Naive thymus-derived CD4-positive, alpha-beta T cell (primary cell): ENCODE measurements at regions not wholly inside any gene's neighbourhood (a gene's known extent, or its start where the extent isn't known, plus 50 kb on each side); places are given as distances from the start of the nearest gene placed in this dataset.

Experiments
- ATAC-seq: fragments of 150-1000 bp; cut with Tn5 transposase; 2 replicates; pipeline ENCODE4 v1.10.0; 2021; ENCODE audit warnings: mild to moderate bottlenecking, moderate library complexity
- CTCF ChIA-PET: fragments of 350-600 bp; sonication (Branson Sonifier 250); formaldehyde crosslinking; loops from one replicate; lab custom pipeline; 2021; ENCODE audit warnings: antibody characterized with exemption; lab: Charles Lee
- POLR2A ChIA-PET: fragments of 350-600 bp; sonication (Branson Sonifier 250); formaldehyde crosslinking; loops from one replicate; lab custom pipeline; 2021; ENCODE audit warnings: antibody characterized with exemption, inconsistent platforms; lab: Charles Lee
- DNase-seq, 9 donors: peaks; one replicate each; pipeline versions ENCODE4 v3.0.0 to v3.0.0-alpha.2; 2020 to 2022; ENCODE audit warnings: mixed read lengths in 1 of 9
- H3K27ac ChIP-seq: one replicate; pipeline ENCODE4 v1.7.0; 2013; ENCODE audit warnings: mild to moderate bottlenecking, low read depth, low read length, moderate library complexity
- H3K27me3 ChIP-seq, 2 donors: one replicate each; pipeline ENCODE4 v1.7.0; 2013; ENCODE audit warnings: low read length in 2 of 2, mild to moderate bottlenecking in 2 of 2, moderate library complexity in 2 of 2; ENCODE audit not compliant: control insufficient read depth in 2 of 2, insufficient read depth in 2 of 2
- H3K36me3 ChIP-seq, 3 experiments: 1 replicate in 2 of 3; 2 replicates in 1 of 3; pipeline ENCODE4 v1.7.0; 2013; ENCODE audit warnings: low read length in 3 of 3, mild to moderate bottlenecking in 3 of 3, moderate library complexity in 1 of 3; ENCODE audit not compliant: insufficient read depth in 3 of 3, control insufficient read depth in 2 of 3
- H3K4me1 ChIP-seq, 2 donors: one replicate each; pipeline ENCODE4 v1.7.0; 2013; ENCODE audit warnings: low read length in 2 of 2, mild to moderate bottlenecking in 2 of 2, moderate library complexity in 1 of 2; ENCODE audit not compliant: control insufficient read depth in 2 of 2, insufficient read depth in 2 of 2
- H3K4me3 ChIP-seq: 2 replicates; pipeline ENCODE4 v1.7.0; 2013; ENCODE audit warnings: mild to moderate bottlenecking, low read length
- H3K9me3 ChIP-seq, 3 experiments: 1 replicate in 2 of 3; 2 replicates in 1 of 3; pipeline ENCODE4 v1.7.0; 2013; ENCODE audit warnings: low read length in 3 of 3; ENCODE audit not compliant: control insufficient read depth in 2 of 3
- H3K27ac Mint-ChIP-seq, 9 donors: one replicate each; pipeline ENCODE4 v1.8.0; 2020 to 2022; ENCODE audit warnings: mixed read lengths in 9 of 9, mild to moderate bottlenecking in 8 of 9, moderate library complexity in 5 of 9, inconsistent platforms in 2 of 9
- H3K27me3 Mint-ChIP-seq, 5 donors: one replicate each; pipeline ENCODE4 v1.8.0; 2021 to 2022; ENCODE audit warnings: mixed read lengths in 5 of 5, mild to moderate bottlenecking in 1 of 5
- H3K36me3 Mint-ChIP-seq, 5 donors: one replicate each; pipeline ENCODE4 v1.8.0; 2020 to 2022; ENCODE audit warnings: mixed read lengths in 5 of 5, mild to moderate bottlenecking in 3 of 5, inconsistent platforms in 1 of 5
- H3K4me1 Mint-ChIP-seq, 7 donors: one replicate each; pipeline ENCODE4 v1.8.0; 2020 to 2022; ENCODE audit warnings: mixed read lengths in 7 of 7, mild to moderate bottlenecking in 3 of 7, inconsistent platforms in 1 of 7
- H3K4me3 Mint-ChIP-seq, 10 donors: one replicate each; pipeline ENCODE4 v1.8.0; 2020 to 2022; ENCODE audit warnings: mild to moderate bottlenecking in 10 of 10, mixed read lengths in 10 of 10, moderate library complexity in 6 of 10, inconsistent platforms in 2 of 10
- H3K9me3 Mint-ChIP-seq, 11 donors: one replicate each; pipeline ENCODE4 v1.8.0; 2020 to 2022; ENCODE audit warnings: mixed read lengths in 11 of 11, mild to moderate bottlenecking in 4 of 11, inconsistent platforms in 1 of 11, moderate library complexity in 1 of 11
- intact Hi-C, 2 donors: fragments of 100-400 bp; cut with micrococcal nuclease; formaldehyde crosslinking; loops; one replicate each; pipeline ENCODE4 v1.15.1; 2023

GRCh38 chr18:67717800-67718199 lies 201.3 kb upstream of the DSEL start:
- Mint-ChIP-seq H3K27me3 (no peaks in the 10 kb centered on the region), H3K36me3 (no peaks in the 10 kb centered on the region), H3K4me1 (no peaks in the 10 kb centered on the region), H3K9me3 (peaks cover 0 to 6% (median 0%) of the 10 kb centered on the region in 11 donors), H3K4me3 (no peak overlapping the region), H3K27ac (no peak overlapping the region)
- ChIA-PET POLR2A (no interaction called here), CTCF (no interaction called here)
- H3K4me1 ChIP-seq, result no peaks in the 10 kb centered on the region
- ATAC-seq (no peak), DNase-seq (no peak)
- H3K4me3 ChIP-seq, result no peak overlapping the region
- H3K27ac ChIP-seq, result no peak overlapping the region
- no peaks in the 10 kb centered on the region for H3K36me3 ChIP-seq
- no peaks in the 10 kb centered on the region for H3K27me3 ChIP-seq
- intact Hi-C loops, result no loop called here
- no peaks in the 10 kb centered on the region for H3K9me3 ChIP-seq

GRCh38 chr18:67715567-67715966 lies 199.0 kb upstream of the DSEL start:
- Histone ChIP-seq H3K4me1 (no peaks in the 10 kb centered on the region), H3K9me3 (no peaks in the 10 kb centered on the region), H3K36me3 (no peaks in the 10 kb centered on the region), H3K27me3 (no peaks in the 10 kb centered on the region), H3K4me3 (no peak overlapping the region), H3K27ac (no peak overlapping the region)
- ATAC-seq (no peak), DNase-seq (no peak)
- H3K4me3 Mint-ChIP-seq, result no peak overlapping the region
- no peaks in the 10 kb centered on the region for H3K27me3 Mint-ChIP-seq
- no peaks in the 10 kb centered on the region for H3K36me3 Mint-ChIP-seq
- H3K27ac Mint-ChIP-seq, result no peak overlapping the region
- CTCF ChIA-PET, result no interaction called here
- H3K4me1 Mint-ChIP-seq, result no peaks in the 10 kb centered on the region
- POLR2A ChIA-PET, result no interaction called here
- intact Hi-C loops, result no loop called here
- no peaks in the 10 kb centered on the region for H3K9me3 Mint-ChIP-seq

GRCh38 chr18:67710639-67711038 lies 194.1 kb upstream of the DSEL start:
- Histone ChIP-seq H3K4me1 (no peaks in the 10 kb centered on the region), H3K9me3 (no peaks in the 10 kb centered on the region), H3K27me3 (no peaks in the 10 kb centered on the region), H3K36me3 (no peaks in the 10 kb centered on the region), H3K27ac (no peak overlapping the region), H3K4me3 (no peak overlapping the region)
- peaks cover 0 to 2% (median 0%) of the 10 kb centered on the region in 11 donors for H3K9me3 Mint-ChIP-seq
- POLR2A ChIA-PET, result no interaction called here
- DNase-seq (no peak), ATAC-seq (no peak)
- H3K4me1 Mint-ChIP-seq, result no peaks in the 10 kb centered on the region
- CTCF ChIA-PET, result no interaction called here
- H3K36me3 Mint-ChIP-seq, result no peaks in the 10 kb centered on the region
- H3K4me3 Mint-ChIP-seq, result no peak overlapping the region
- no peak overlapping the region for H3K27ac Mint-ChIP-seq
- intact Hi-C loops, result no loop called here
- H3K27me3 Mint-ChIP-seq, result peaks cover 0 to 6% (median 0%) of the 10 kb centered on the region in 5 donors

GRCh38 chr18:67705748-67706147 lies 189.2 kb upstream of the DSEL start:
- intact Hi-C loops, result no loop called here
- Mint-ChIP-seq H3K27me3 (peaks cover 0 to 6% (median 0%) of the 10 kb centered on the region in 5 donors), H3K9me3 (peaks cover 0 to 6% (median 0%) of the 10 kb centered on the region in 11 donors)

GRCh38 chr18:67695684-67696083 lies 179.2 kb upstream of the DSEL start:
- Mint-ChIP-seq H3K4me1 (no peaks in the 10 kb centered on the region), H3K4me3 (no peak overlapping the region), H3K9me3 (peaks cover 0 to 6% (median under 1%) of the 10 kb centered on the region in 11 donors), H3K36me3 (peaks cover 0 to 5% (median 0%) of the 10 kb centered on the region in 5 donors), H3K27ac (no peak overlapping the region), H3K27me3 (peaks cover 0 to 18% (median 0%) of the 10 kb centered on the region in 5 donors)
- ChIA-PET CTCF (no interaction called here), POLR2A (no interaction called here)
- DNase-seq (no peak), ATAC-seq (no peak)
- H3K27me3 ChIP-seq, result no peaks in the 10 kb centered on the region
- H3K27ac ChIP-seq, result no peak overlapping the region
- no peaks in the 10 kb centered on the region for H3K4me1 ChIP-seq
- no peaks in the 10 kb centered on the region for H3K9me3 ChIP-seq
- no peak overlapping the region for H3K4me3 ChIP-seq
- intact Hi-C loops, result no loop called here
- H3K36me3 ChIP-seq, result no peaks in the 10 kb centered on the region

More at GRCh38 chr18:67705748-67706147, 189.2 kb upstream of the DSEL start:
- no peak overlapping the region for H3K27ac Mint-ChIP-seq
- no peaks in the 10 kb centered on the region for H3K9me3 ChIP-seq
- no peak for DNase-seq
- ChIA-PET POLR2A (no interaction called here), CTCF (no interaction called here)
- H3K36me3 Mint-ChIP-seq, result no peaks in the 10 kb centered on the region
- H3K36me3 ChIP-seq, result no peaks in the 10 kb centered on the region
- H3K4me3 ChIP-seq, result no peak overlapping the region
- no peak for ATAC-seq
- H3K4me1 ChIP-seq, result no peaks in the 10 kb centered on the region
- no peaks in the 10 kb centered on the region for H3K27me3 ChIP-seq
- no peak overlapping the region for H3K4me3 Mint-ChIP-seq
- H3K27ac ChIP-seq, result no peak overlapping the region
- no peaks in the 10 kb centered on the region for H3K4me1 Mint-ChIP-seq

- Mint-ChIP-seq H3K36me3 (peaks cover 0 to 5% (median 0%) of the 10 kb centered on the region in 5 donors), H3K27me3 (peaks cover 0 to 18% (median 0%) of the 10 kb centered on the region in 5 donors), H3K4me1 (no peaks in the 10 kb centered on the region), H3K4me3 (no peak overlapping the region), H3K9me3 (peaks cover 0 to 6% (median 0%) of the 10 kb centered on the region in 11 donors), H3K27ac (no peak overlapping the region)
- ChIA-PET POLR2A (no interaction called here), CTCF (no interaction called here)
- Histone ChIP-seq H3K27ac (no peak overlapping the region), H3K27me3 (no peaks in the 10 kb centered on the region), H3K4me3 (no peak overlapping the region), H3K36me3 (no peaks in the 10 kb centered on the region), H3K9me3 (no peaks in the 10 kb centered on the region), H3K4me1 (no peaks in the 10 kb centered on the region)
- DNase-seq (no peak), ATAC-seq (no peak)
- intact Hi-C loops, result no loop called here
These were observed 178.3 kb upstream of the DSEL start for GRCh38 chr18:67694787-67695186.

- ChIA-PET POLR2A (no interaction called here), CTCF (no interaction called here)
- Mint-ChIP-seq H3K27ac (no peak overlapping the region), H3K4me3 (no peak overlapping the region), H3K4me1 (no peaks in the 10 kb centered on the region), H3K36me3 (peaks cover 0 to 5% (median 0%) of the 10 kb centered on the region in 5 donors), H3K27me3 (peaks cover 0 to 18% (median 0%) of the 10 kb centered on the region in 5 donors), H3K9me3 (peaks cover 0 to 6% (median 0%) of the 10 kb centered on the region in 11 donors)
- H3K36me3 ChIP-seq, result no peaks in the 10 kb centered on the region
- no peaks in the 10 kb centered on the region for H3K9me3 ChIP-seq
- intact Hi-C loops, result no loop called here
- no peak for DNase-seq
- ATAC-seq, result no peak
- no peak overlapping the region for H3K4me3 ChIP-seq
- H3K27ac ChIP-seq, result no peak overlapping the region
- no peaks in the 10 kb centered on the region for H3K4me1 ChIP-seq
- no peaks in the 10 kb centered on the region for H3K27me3 ChIP-seq
These were observed 176.3 kb upstream of the DSEL start for GRCh38 chr18:67692811-67693210.
